ENCODE measurements at regions not wholly inside any gene's neighbourhood (a gene's known extent, or its start where the extent isn't known, plus 50 kb on each side); places are given as distances from the start of the nearest gene placed in this dataset.

DNA sequence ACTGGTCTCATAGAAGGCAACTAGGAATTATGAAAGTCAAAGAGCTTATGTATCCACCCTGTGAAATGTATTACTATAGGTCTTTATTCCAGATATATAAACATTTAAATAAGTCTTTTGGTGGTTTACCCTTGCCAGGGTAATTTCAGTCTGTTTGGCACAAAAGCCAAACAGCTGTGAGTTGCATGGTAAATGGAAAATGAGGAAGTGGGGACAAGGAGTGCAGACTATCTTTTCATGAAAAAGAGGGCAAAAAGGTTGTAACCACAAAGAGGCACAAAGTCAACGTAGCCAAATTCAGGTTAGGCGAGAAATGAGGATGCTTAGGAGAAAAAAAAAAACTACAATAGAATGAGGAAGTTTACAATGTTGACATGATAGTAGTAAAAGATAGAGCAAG is 492.3 kb upstream of the PRMT6 start:
- ATAC-seq: no peak
- no peak overlapping the region for H3K27ac ChIP-seq (ENCODE audit: extremely low read length, insufficient read depth, low read length)
- H3K36me3 ChIP-seq (replicated peaks in 1 of 2; ENCODE audit: control insufficient read depth in 1 of 2, insufficient read depth in 2 of 2, low read length in 2 of 2): no peaks in the 10 kb centered on the region
- ChIA-PET POLR2A (no interaction called here), CTCF (ENCODE audit: low intra/inter-chr PET ratio, low total read pairs) (no interaction called here)
- H3K9ac ChIP-seq (ENCODE audit: insufficient read depth, low read depth, low read length): no peak overlapping the region
- 7% methylated on average over 2 of the region's 2 CpGs for WGBS (ENCODE audit: low lambda C conversion rate)
- no peak for FAIRE-seq
- H3K79me2 ChIP-seq (ENCODE audit: insufficient read depth, low read length): no peaks in the 10 kb centered on the region
- in situ Hi-C loops (cut with HindIII; ENCODE audit: extremely low pct_ligation_motif_present, low pct_unique_long_range_greater_than_20kb): no loop called here
- H3K27me3 ChIP-seq (ENCODE audit: control insufficient read depth in 1 of 2, insufficient read depth in 2 of 2, low read length in 2 of 2): no peaks in the 10 kb centered on the region
- H3K4me1 ChIP-seq (ENCODE audit: insufficient read depth, low read length): no peaks in the 10 kb centered on the region
- H4K20me1 ChIP-seq (ENCODE audit: insufficient read depth, low read length): no peaks in the 10 kb centered on the region
- intact Hi-C loops (cut with micrococcal nuclease; ENCODE audit: unreplicated experiment): no loop called here
- no peak overlapping the region for H3K4me2 ChIP-seq (ENCODE audit: low read depth, low read length)
- BruUV-seq (replicated peaks): no TSS peak
- no peak overlapping the region for H2AFZ ChIP-seq (ENCODE audit: low read length)
- TF ChIP-seq ZNF556 (CRISPR knock-in tag; IDR thresholded peaks at IDR 0.05; ENCODE audit: borderline replicate concordance) (no peak), FOXJ3 (CRISPR knock-in tag; IDR thresholded peaks at IDR 0.05; ENCODE audit: borderline replicate concordance) (no peak), PHB2 (IDR thresholded peaks at IDR 0.05; ENCODE audit: partially characterized antibody) (no peak), MTA3 (CRISPR knock-in tag; IDR thresholded peaks at IDR 0.05) (no peak), MED13 (CRISPR knock-in tag; IDR thresholded peaks at IDR 0.05) (no peak), RARA (CRISPR knock-in tag; IDR thresholded peaks at IDR 0.05) (no peak), NCOR1 (IDR thresholded peaks at IDR 0.05; ENCODE audit: borderline replicate concordance, low read length) (no peak), ZNF75D (CRISPR knock-in tag; IDR thresholded peaks at IDR 0.05; ENCODE audit: borderline replicate concordance) (no peak), TCF7 (IDR thresholded peaks at IDR 0.05; ENCODE audit: low read depth) (no peak), NR3C1 (CRISPR knock-in tag; IDR thresholded peaks at IDR 0.05) (no peak), ZSCAN29 (CRISPR knock-in tag; conservative IDR thresholded peaks at IDR 0.05) (no peak), ZNF674 (CRISPR knock-in tag; IDR thresholded peaks at IDR 0.05; ENCODE audit: low read depth) (no peak), MAF1 (CRISPR knock-in tag; IDR thresholded peaks at IDR 0.05; ENCODE audit: borderline replicate concordance) (no peak), RBM39 (IDR thresholded peaks at IDR 0.05; ENCODE audit: low read depth, low read length, poor library complexity, severe bottlenecking) (no peak), KLF6 (CRISPR knock-in tag; IDR thresholded peaks at IDR 0.05) (no peak), CHD2 (IDR thresholded peaks at IDR 0.05; ENCODE audit: low read depth, low read length) (no peak), ZNF543 (CRISPR knock-in tag; IDR thresholded peaks at IDR 0.05) (no peak)
- TF ChIP-seq, protein P1, sequence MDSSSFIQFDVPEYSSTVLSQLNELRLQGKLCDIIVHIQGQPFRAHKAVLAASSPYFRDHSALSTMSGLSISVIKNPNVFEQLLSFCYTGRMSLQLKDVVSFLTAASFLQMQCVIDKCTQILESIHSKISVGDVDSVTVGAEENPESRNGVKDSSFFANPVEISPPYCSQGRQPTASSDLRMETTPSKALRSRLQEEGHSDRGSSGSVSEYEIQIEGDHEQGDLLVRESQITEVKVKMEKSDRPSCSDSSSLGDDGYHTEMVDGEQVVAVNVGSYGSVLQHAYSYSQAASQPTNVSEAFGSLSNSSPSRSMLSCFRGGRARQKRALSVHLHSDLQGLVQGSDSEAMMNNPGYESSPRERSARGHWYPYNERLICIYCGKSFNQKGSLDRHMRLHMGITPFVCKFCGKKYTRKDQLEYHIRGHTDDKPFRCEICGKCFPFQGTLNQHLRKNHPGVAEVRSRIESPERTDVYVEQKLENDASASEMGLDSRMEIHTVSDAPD (CRISPR knock-in tag; IDR thresholded peaks at IDR 0.05): no peak
- TF ChIP-seq, protein P2, sequence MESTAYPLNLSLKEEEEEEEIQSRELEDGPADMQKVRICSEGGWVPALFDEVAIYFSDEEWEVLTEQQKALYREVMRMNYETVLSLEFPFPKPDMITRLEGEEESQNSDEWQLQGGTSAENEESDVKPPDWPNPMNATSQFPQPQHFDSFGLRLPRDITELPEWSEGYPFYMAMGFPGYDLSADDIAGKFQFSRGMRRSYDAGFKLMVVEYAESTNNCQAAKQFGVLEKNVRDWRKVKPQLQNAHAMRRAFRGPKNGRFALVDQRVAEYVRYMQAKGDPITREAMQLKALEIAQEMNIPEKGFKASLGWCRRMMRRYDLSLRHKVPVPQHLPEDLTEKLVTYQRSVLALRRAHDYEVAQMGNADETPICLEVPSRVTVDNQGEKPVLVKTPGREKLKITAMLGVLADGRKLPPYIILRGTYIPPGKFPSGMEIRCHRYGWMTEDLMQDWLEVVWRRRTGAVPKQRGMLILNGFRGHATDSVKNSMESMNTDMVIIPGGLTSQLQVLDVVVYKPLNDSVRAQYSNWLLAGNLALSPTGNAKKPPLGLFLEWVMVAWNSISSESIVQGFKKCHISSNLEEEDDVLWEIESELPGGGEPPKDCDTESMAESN (CRISPR knock-in tag; conservative IDR thresholded peaks at IDR 0.05): no peak
- peaks cover 70% of the 10 kb centered on the region for H3K9me3 ChIP-seq (ENCODE audit: low read length)
- H3K4me3 ChIP-seq (replicated peaks in 1 of 3; ENCODE audit: insufficient read depth in 1 of 3, low read depth in 2 of 3, low read length in 3 of 3): no peak overlapping the region
- DNase-seq (ENCODE audit: low spot score): no peak
